Parathyroid adenoma (tissue), 2 donors: ENCODE measurements at regions not wholly inside any gene's neighbourhood (a gene's known extent, or its start where the extent isn't known, plus 50 kb on each side); places are given as distances from the start of the nearest gene placed in this dataset.

ENCODE experiments used
- H2AFZ ChIP-seq: fragments of 300-600 bp; sonication (generic); one replicate; pipeline ENCODE4 v1.7.0; 2017; ENCODE audit warnings: antibody characterized with exemption, mild to moderate bottlenecking
- H3K27ac ChIP-seq: fragments of 300-600 bp; sonication (generic); one replicate; pipeline ENCODE4 v1.7.0; 2017
- H3K27me3 ChIP-seq: fragments of 300-600 bp; sonication (generic); one replicate; pipeline ENCODE4 v1.7.0; 2017; ENCODE audit warnings: low read length; ENCODE audit not compliant: control insufficient read depth, insufficient read depth
- H3K36me3 ChIP-seq: fragments of 300-600 bp; sonication (generic); one replicate; pipeline ENCODE4 v1.7.0; 2017; ENCODE audit warnings: low read length; ENCODE audit not compliant: control insufficient read depth, insufficient read depth
- H3K4me1 ChIP-seq: fragments of 300-600 bp; sonication (generic); one replicate; pipeline ENCODE4 v1.7.0; 2017; ENCODE audit warnings: control low read depth
- H3K4me2 ChIP-seq: fragments of 300-600 bp; sonication (generic); one replicate; pipeline ENCODE4 v1.7.0; 2017; ENCODE audit warnings: low read length
- H3K4me3 ChIP-seq: fragments of 300-600 bp; sonication (generic); one replicate; pipeline ENCODE4 v1.7.0; 2017; ENCODE audit warnings: low read depth, low read length
- H3K79me2 ChIP-seq: fragments of 300-600 bp; sonication (generic); one replicate; pipeline ENCODE4 v1.7.0; 2017; ENCODE audit warnings: control low read depth
- H3K9ac ChIP-seq: fragments of 300-600 bp; sonication (generic); one replicate; pipeline ENCODE4 v1.7.0; 2017; ENCODE audit warnings: mild to moderate bottlenecking
- H3K9me3 ChIP-seq: fragments of 300-600 bp; sonication (generic); one replicate; pipeline ENCODE4 v1.7.0; 2017; ENCODE audit warnings: low read length; ENCODE audit not compliant: control insufficient read depth
- TF ChIP-seq, protein P1 (sequence below): fragments of 300-600 bp; sonication (generic); IDR thresholded peaks from one replicate; pipeline ENCODE4 v1.7.0; 2017; ENCODE audit warnings: antibody characterized with exemption, mild to moderate bottlenecking
- donor health status: primary hyperparathyroidism.

DNA sequence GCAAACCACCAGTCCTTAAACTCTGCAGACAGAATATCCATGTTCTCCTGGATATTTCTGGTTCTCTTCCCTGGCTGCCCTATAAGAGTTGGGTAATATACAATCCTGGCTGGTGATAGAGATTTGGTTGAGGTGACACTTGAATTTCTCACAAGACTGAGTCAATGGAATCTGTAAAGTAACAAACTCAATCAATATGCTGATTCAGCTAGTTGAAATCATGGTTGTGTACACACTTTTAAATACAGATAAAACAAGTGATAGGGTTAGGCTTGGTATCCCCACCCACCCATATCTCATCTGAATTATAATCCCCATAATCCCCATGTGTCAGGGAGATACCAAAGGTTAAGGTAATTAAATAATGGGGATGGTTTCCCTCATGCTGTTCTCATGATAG, 349.2 kb upstream of the MAD2L1 start:
- H3K9me3 ChIP-seq, result no peaks in the 10 kb centered on the region
- no peak overlapping the region for H3K4me2 ChIP-seq
- H3K27ac ChIP-seq, result no peak overlapping the region
- H3K79me2 ChIP-seq, result no peaks in the 10 kb centered on the region
- no peaks in the 10 kb centered on the region for H3K36me3 ChIP-seq
- no peaks in the 10 kb centered on the region for H3K4me1 ChIP-seq
- H3K9ac ChIP-seq, result no peak overlapping the region
- H3K27me3 ChIP-seq, result no peaks in the 10 kb centered on the region
- H2AFZ ChIP-seq, result no peak overlapping the region
- H3K4me3 ChIP-seq, result no peak overlapping the region
- TF ChIP-seq, protein P1, sequence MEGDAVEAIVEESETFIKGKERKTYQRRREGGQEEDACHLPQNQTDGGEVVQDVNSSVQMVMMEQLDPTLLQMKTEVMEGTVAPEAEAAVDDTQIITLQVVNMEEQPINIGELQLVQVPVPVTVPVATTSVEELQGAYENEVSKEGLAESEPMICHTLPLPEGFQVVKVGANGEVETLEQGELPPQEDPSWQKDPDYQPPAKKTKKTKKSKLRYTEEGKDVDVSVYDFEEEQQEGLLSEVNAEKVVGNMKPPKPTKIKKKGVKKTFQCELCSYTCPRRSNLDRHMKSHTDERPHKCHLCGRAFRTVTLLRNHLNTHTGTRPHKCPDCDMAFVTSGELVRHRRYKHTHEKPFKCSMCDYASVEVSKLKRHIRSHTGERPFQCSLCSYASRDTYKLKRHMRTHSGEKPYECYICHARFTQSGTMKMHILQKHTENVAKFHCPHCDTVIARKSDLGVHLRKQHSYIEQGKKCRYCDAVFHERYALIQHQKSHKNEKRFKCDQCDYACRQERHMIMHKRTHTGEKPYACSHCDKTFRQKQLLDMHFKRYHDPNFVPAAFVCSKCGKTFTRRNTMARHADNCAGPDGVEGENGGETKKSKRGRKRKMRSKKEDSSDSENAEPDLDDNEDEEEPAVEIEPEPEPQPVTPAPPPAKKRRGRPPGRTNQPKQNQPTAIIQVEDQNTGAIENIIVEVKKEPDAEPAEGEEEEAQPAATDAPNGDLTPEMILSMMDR, result no peak

DNA sequence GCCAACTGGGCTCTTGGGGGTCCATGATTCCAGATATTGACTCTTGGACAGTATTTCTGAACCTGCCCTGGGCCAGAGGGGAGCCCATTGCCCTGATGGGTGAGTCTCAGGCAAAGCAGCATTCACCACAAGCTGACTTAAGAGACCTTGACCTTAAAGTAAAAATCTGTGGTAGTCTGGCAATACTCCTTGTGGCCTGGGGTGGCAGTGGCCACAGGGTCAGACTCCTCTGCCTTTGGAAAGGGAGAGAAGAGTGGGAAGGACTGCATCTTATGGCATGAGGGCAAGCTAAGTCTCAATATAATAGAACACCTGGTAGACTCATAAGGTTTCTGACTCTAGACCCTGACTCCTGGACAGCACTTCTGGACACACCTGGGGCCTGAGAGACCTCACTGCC, 340.3 kb upstream of the MAD2L1 start:
- TF ChIP-seq, protein P1, result no peak
- Histone ChIP-seq H3K9me3 (no peaks in the 10 kb centered on the region), H3K27ac (no peak overlapping the region)

DNA sequence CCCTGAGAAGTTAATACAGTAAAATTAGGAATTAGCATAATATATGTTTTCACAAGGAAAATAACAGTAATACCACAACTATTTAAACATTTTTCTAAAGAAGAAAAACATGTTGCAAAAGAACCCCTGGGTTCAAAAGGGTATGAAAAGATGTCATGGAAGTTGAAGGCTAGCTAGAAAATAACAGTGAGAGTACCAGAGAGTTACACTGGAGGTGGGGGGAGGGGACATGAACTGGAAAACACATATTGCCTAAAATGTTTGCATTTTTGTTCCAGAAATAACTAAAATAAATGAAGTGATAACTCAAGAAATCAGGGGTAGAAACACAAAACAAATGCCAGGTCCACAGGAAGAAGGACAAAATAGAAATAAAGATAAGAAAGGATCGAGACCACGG, 336.6 kb upstream of the MAD2L1 start:
- Histone ChIP-seq H3K36me3 (no peaks in the 10 kb centered on the region), H2AFZ (no peak overlapping the region), H3K9ac (no peak overlapping the region), H3K27me3 (no peaks in the 10 kb centered on the region), H3K27ac (no peak overlapping the region), H3K4me3 (no peak overlapping the region), H3K79me2 (no peaks in the 10 kb centered on the region), H3K4me1 (no peaks in the 10 kb centered on the region), H3K4me2 (no peak overlapping the region), H3K9me3 (no peaks in the 10 kb centered on the region)
- TF ChIP-seq, protein P1, result no peak

More for the DNA sequence above, 340.3 kb upstream of the MAD2L1 start:
- Histone ChIP-seq H3K4me3 (no peak overlapping the region), H3K27me3 (no peaks in the 10 kb centered on the region), H3K9ac (no peak overlapping the region), H3K4me2 (no peak overlapping the region), H3K79me2 (no peaks in the 10 kb centered on the region), H2AFZ (no peak overlapping the region), H3K4me1 (no peaks in the 10 kb centered on the region), H3K36me3 (no peaks in the 10 kb centered on the region)

DNA sequence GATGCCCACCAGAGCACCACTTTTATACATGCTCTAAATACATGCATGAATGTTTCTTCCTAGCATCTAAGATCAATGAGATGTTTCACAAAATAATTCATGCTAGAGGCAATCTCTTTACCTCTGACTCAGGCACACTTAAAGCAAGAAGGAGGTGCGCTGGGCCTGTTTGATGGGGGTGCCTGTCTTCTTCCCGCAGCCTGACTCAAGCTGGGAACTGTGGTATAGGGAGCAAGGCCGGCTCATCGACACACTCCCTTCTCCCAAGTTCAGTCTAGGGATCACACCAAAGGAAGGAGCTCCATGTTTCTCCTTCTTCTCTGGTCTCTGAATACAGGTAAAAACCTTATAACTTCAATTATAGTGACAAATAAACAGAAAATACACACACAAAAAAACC, 333.8 kb upstream of the MAD2L1 start:
- H3K9me3 ChIP-seq, result no peaks in the 10 kb centered on the region
- TF ChIP-seq, protein P1, result no peak
- no peak overlapping the region for H3K9ac ChIP-seq
- H2AFZ ChIP-seq, result no peak overlapping the region
- no peaks in the 10 kb centered on the region for H3K27me3 ChIP-seq
- no peaks in the 10 kb centered on the region for H3K79me2 ChIP-seq
- no peak overlapping the region for H3K4me3 ChIP-seq
- no peak overlapping the region for H3K27ac ChIP-seq
- H3K4me2 ChIP-seq, result no peak overlapping the region
- H3K36me3 ChIP-seq, result no peaks in the 10 kb centered on the region
- H3K4me1 ChIP-seq, result no peaks in the 10 kb centered on the region

DNA sequence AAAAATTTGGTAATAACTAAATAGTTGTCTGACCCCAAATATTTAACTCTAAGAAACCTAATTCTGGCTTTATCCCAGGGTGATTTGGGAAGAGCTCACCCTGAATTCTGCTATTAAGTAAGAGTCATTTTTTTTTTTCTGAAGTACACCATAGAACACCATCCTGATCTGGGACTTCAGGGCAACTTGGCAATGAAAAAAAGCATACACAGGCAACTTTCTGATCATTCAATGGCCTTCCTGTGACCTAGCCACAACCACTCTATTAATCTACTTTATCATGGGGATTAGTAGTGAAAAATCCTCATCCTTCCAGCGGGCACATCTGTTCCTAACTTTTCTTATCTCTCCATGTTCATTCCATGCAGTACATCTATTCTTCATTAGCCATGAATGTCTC, 333.2 kb upstream of the MAD2L1 start:
- Histone ChIP-seq H2AFZ (no peak overlapping the region), H3K27me3 (no peaks in the 10 kb centered on the region), H3K4me2 (no peak overlapping the region), H3K79me2 (no peaks in the 10 kb centered on the region), H3K4me3 (no peak overlapping the region), H3K4me1 (no peaks in the 10 kb centered on the region), H3K27ac (no peak overlapping the region), H3K36me3 (no peaks in the 10 kb centered on the region), H3K9me3 (no peaks in the 10 kb centered on the region), H3K9ac (no peak overlapping the region)
- TF ChIP-seq, protein P1, result no peak
